Upper lobe of left lung (tissue), 6 donors: ENCODE measurements at regions not wholly inside any gene's neighbourhood (a gene's known extent, or its start where the extent isn't known, plus 50 kb on each side); places are given as distances from the start of the nearest gene placed in this dataset.

Source experiments
- ATAC-seq, 2 donors: fragments of 200-7000 bp; cut with Tn5 transposase; one replicate each; pipeline ENCODE4 v1.9.1; 2022; ENCODE audit warnings: mild to moderate bottlenecking in 2 of 2, moderate library complexity in 2 of 2; ENCODE audit not compliant: low FRiP score in 2 of 2
- DNase-seq, 2 donors: peaks; one replicate each; pipeline ENCODE4 v3.0.0-alpha.2; 2019 to 2020
- H3K27ac ChIP-seq, 4 donors: fragments of 200-600 bp; sonication (generic); one replicate each; pipeline ENCODE4 v1.5.1; 2016 to 2019
- H3K27me3 ChIP-seq, 4 donors: fragments of 200-600 bp; sonication (generic); one replicate each; pipeline ENCODE4 v1.5.1; 2017 to 2019
- H3K36me3 ChIP-seq, 4 donors: fragments of 200-600 bp; sonication (generic); one replicate each; pipeline ENCODE4 v1.5.1; 2016 to 2019
- H3K4me1 ChIP-seq, 4 donors: fragments of 200-600 bp; sonication (generic); one replicate each; pipeline ENCODE4 v1.5.1; 2018 to 2019
- H3K4me3 ChIP-seq, 4 donors: fragments of 200-600 bp; sonication (generic); one replicate each; pipeline ENCODE4 v1.5.1; 2017 to 2019; ENCODE audit warnings: mild to moderate bottlenecking in 2 of 4, moderate library complexity in 1 of 4
- H3K9me3 ChIP-seq, 4 donors: fragments of 200-600 bp; sonication (generic); one replicate each; pipeline ENCODE4 v1.5.1; 2018 to 2019
- EP300 ChIP-seq, 4 donors: sonication (generic); formaldehyde crosslinking; IDR thresholded peaks; one replicate each; pipeline ENCODE4 v1.5.1; 2017; ENCODE audit warnings: antibody characterized with exemption in 4 of 4, control low read depth in 2 of 4
- POLR2A ChIP-seq, 4 donors: fragments of 450-650 bp; IDR thresholded peaks; one replicate each; pipeline ENCODE4 v1.5.1; 2016 to 2017; ENCODE audit warnings: antibody characterized with exemption in 4 of 4, mild to moderate bottlenecking in 2 of 4
- POLR2AphosphoS5 ChIP-seq, 2 donors: sonication (generic); formaldehyde crosslinking; IDR thresholded peaks; one replicate each; pipeline ENCODE4 v1.5.1; 2017; ENCODE audit warnings: antibody characterized with exemption in 2 of 2
- WGBS, 2 donors: methylation state at CpG; one replicate each; pipeline ENCODE4 v1.1.5; 2017 to 2018; 5-methylcytosine and 5-hydroxymethylcytosine counted together
- TF ChIP-seq, protein P1 (sequence below), 6 experiments: fragments of 450-650 bp in 4 of 6; fragments of 200-600 bp in 2 of 6; sonication (generic) in 2 of 6; IDR thresholded peaks; one replicate each; pipeline ENCODE4 v1.5.1; 2016 to 2019; ENCODE audit warnings: antibody characterized with exemption in 6 of 6
- donor health status: DM: no; HTN: no; CAD: no; lungs with moderate emphysema.
- donor health status: DM: no; HTN: yes; CAD: no; lungs with severe emphysema.

DNA sequence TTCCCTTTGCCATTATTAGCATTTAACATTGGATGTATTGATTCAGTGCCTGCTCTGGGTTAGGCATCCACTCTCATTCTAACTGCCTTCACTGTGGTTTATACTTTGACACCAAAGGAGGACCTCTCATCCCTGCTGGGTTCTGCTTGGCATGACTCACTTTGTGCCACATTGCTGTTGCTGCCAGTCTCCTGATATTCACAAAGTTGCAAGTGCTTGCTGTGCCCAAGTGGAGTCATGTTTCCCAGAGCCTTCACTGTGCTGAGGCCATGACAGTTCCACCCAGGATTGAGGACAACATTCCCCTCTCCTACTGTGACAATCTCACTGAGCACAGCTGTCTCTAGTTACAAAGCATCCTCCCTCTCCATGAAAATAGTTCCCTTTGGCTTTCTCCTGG lies 519.9 kb upstream of the USP24 start:
- Histone ChIP-seq H3K36me3 (no peaks in the 10 kb centered on the region), H3K4me1 (no peaks in the 10 kb centered on the region), H3K27me3 (no peaks in the 10 kb centered on the region), H3K4me3 (no peak overlapping the region), H3K27ac (no peak overlapping the region), H3K9me3 (no peaks in the 10 kb centered on the region)
- TF ChIP-seq, protein P1, sequence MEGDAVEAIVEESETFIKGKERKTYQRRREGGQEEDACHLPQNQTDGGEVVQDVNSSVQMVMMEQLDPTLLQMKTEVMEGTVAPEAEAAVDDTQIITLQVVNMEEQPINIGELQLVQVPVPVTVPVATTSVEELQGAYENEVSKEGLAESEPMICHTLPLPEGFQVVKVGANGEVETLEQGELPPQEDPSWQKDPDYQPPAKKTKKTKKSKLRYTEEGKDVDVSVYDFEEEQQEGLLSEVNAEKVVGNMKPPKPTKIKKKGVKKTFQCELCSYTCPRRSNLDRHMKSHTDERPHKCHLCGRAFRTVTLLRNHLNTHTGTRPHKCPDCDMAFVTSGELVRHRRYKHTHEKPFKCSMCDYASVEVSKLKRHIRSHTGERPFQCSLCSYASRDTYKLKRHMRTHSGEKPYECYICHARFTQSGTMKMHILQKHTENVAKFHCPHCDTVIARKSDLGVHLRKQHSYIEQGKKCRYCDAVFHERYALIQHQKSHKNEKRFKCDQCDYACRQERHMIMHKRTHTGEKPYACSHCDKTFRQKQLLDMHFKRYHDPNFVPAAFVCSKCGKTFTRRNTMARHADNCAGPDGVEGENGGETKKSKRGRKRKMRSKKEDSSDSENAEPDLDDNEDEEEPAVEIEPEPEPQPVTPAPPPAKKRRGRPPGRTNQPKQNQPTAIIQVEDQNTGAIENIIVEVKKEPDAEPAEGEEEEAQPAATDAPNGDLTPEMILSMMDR (IDR thresholded peaks at IDR 0.05) = no peak
- TF ChIP-seq EP300 (IDR thresholded peaks at IDR 0.05) (no peak), POLR2AphosphoS5 (IDR thresholded peaks at IDR 0.05) (no peak), POLR2A (IDR thresholded peaks at IDR 0.05) (no peak)
- DNase-seq = no peak
- no peak for ATAC-seq

DNA sequence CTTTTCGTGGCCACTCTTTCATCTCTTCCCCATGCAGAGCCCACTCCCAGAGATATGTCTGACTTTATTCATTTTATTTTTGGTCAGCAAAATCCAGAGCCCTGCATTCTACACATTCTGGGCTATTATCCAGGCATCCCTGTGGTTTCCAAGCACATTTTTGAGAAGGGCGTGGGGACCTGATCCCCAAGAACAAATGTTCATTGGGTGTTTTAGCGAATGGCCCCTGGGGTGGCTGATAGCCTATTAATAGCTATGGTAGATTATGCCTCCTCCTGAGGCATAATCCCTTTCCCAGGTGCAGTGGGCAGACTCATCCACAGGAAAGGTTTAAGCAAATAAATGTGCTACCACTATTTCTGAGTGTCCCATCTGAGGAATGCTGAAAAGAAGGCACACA lies 511.8 kb upstream of the USP24 start:
- 56 to 80% methylated on average over 3 of the region's 3 CpGs for WGBS, 2 donors
- peak in 1 of 2 donors; percentile 62 for ATAC-seq
- no peaks in the 10 kb centered on the region for H3K36me3 ChIP-seq
- H3K9me3 ChIP-seq = no peaks in the 10 kb centered on the region
- H3K4me1 ChIP-seq = no peaks in the 10 kb centered on the region
- no peak overlapping the region for H3K27ac ChIP-seq
- no peak overlapping the region for H3K4me3 ChIP-seq
- no peak for DNase-seq
- TF ChIP-seq POLR2AphosphoS5 (IDR thresholded peaks at IDR 0.05) = no peak
- TF ChIP-seq, protein P1 (IDR thresholded peaks at IDR 0.05) = no peak
- TF ChIP-seq POLR2A (IDR thresholded peaks at IDR 0.05) = no peak
- no peak for TF ChIP-seq EP300 (IDR thresholded peaks at IDR 0.05)
- H3K27me3 ChIP-seq = no peaks in the 10 kb centered on the region

GRCh38 chr1:55725378-55725777 lies 510.2 kb upstream of the USP24 start:
- TF ChIP-seq POLR2AphosphoS5 (IDR thresholded peaks at IDR 0.05) (no peak), POLR2A (IDR thresholded peaks at IDR 0.05) (no peak), EP300 (IDR thresholded peaks at IDR 0.05) (no peak)
- TF ChIP-seq, protein P1 (IDR thresholded peaks at IDR 0.05) = no peak
- H3K9me3 ChIP-seq = no peaks in the 10 kb centered on the region
- H3K36me3 ChIP-seq = no peaks in the 10 kb centered on the region
- no peak for ATAC-seq
- 87 to 94% methylated on average over 1 of the region's 1 CpG for WGBS, 2 donors
- no peaks in the 10 kb centered on the region for H3K27me3 ChIP-seq
- no peak for DNase-seq
- H3K4me3 ChIP-seq = no peak overlapping the region
- H3K27ac ChIP-seq = no peak overlapping the region
- peaks cover 0 to 3% (median 0%) of the 10 kb centered on the region in 4 donors for H3K4me1 ChIP-seq

GRCh38 chr1:55724551-55725325 lies 509.6 kb upstream of the USP24 start:
- Histone ChIP-seq H3K27me3 (no peaks in the 10 kb centered on the region), H3K9me3 (no peaks in the 10 kb centered on the region), H3K4me1 (peaks cover 0 to 9% (median 2%) of the 10 kb centered on the region in 4 donors), H3K4me3 (no peak overlapping the region), H3K36me3 (no peaks in the 10 kb centered on the region), H3K27ac (no peak overlapping the region)
- ATAC-seq (no peak), DNase-seq (no peak)
- TF ChIP-seq POLR2A (IDR thresholded peaks at IDR 0.05) (no peak), EP300 (IDR thresholded peaks at IDR 0.05) (no peak), POLR2AphosphoS5 (IDR thresholded peaks at IDR 0.05) (no peak)
- TF ChIP-seq, protein P1 (IDR thresholded peaks at IDR 0.05) = no peak
- 90 to 93% methylated on average over 7 of the region's 7 CpGs for WGBS, 2 donors

- H3K4me1 ChIP-seq = peaks cover 7 to 26% (median 11%) of the 10 kb centered on the region in 4 donors
- ATAC-seq (no peak), DNase-seq (no peak)
- H3K27ac ChIP-seq = no peak overlapping the region
- TF ChIP-seq, protein P1 (IDR thresholded peaks at IDR 0.05) = no peak
- TF ChIP-seq POLR2A (IDR thresholded peaks at IDR 0.05) = no peak
- no peak for TF ChIP-seq EP300 (IDR thresholded peaks at IDR 0.05)
- TF ChIP-seq POLR2AphosphoS5 (IDR thresholded peaks at IDR 0.05) = no peak
- 85 to 89% methylated on average over 1 of the region's 1 CpG for WGBS, 2 donors
- H3K36me3 ChIP-seq = no peaks in the 10 kb centered on the region
- no peaks in the 10 kb centered on the region for H3K27me3 ChIP-seq
- no peaks in the 10 kb centered on the region for H3K9me3 ChIP-seq
- H3K4me3 ChIP-seq = no peak overlapping the region
Measured at GRCh38 chr1:55723001-55723400, 507.8 kb upstream of the USP24 start.
